K562 (cell line): ENCODE measurements at regions not wholly inside any gene's neighbourhood (a gene's known extent, or its start where the extent isn't known, plus 50 kb on each side); places are given as distances from the start of the nearest gene placed in this dataset.

Experiments
- ARID2 ChIP-seq: fragments of 450-650 bp; IDR thresholded peaks from 2 replicates; pipeline ENCODE4 v1.6.1; 2017; ENCODE audit warnings: antibody characterized with exemption, mild to moderate bottlenecking
- ATF3 ChIP-seq, 2 experiments: fragments of 450-650 bp in 1 of 2; sonication (generic) in 1 of 2; formaldehyde crosslinking in 1 of 2; IDR thresholded peaks in 1 of 2; conservative IDR thresholded peaks in 1 of 2; 2 replicates each; pipeline versions ENCODE4 v1.6.1 to v1.8.1; 2016 to 2023; ENCODE audit warnings: mild to moderate bottlenecking in 2 of 2, moderate library complexity in 2 of 2, inconsistent platforms in 1 of 2, missing genetic modification reagents in 1 of 2
- C11orf30 ChIP-seq: fragments of 450-650 bp; IDR thresholded peaks from 2 replicates; pipeline ENCODE4 v1.6.1; 2016; ENCODE audit warnings: low read depth, mild to moderate bottlenecking
- CEBPB ChIP-seq: fragments of 450-650 bp; IDR thresholded peaks from 2 replicates; pipeline ENCODE4 v1.6.1; 2016; ENCODE audit warnings: missing genetic modification characterization, missing compliant biosample characterization
- CREB3 ChIP-seq: fragments of 450-650 bp; conservative IDR thresholded peaks from 2 replicates; pipeline ENCODE4 v1.6.1; 2016; ENCODE audit warnings: missing genetic modification characterization, low read depth, mild to moderate bottlenecking, missing compliant biosample characterization, moderate library complexity
- KDM1A ChIP-seq, 2 experiments: fragments of 450-650 bp; IDR thresholded peaks; 2 replicates each; pipeline ENCODE4 v1.6.1; 2016; ENCODE audit warnings: mild to moderate bottlenecking in 2 of 2
- NFYB ChIP-seq: IDR thresholded peaks from 2 replicates; pipeline ENCODE4 v1.6.1; 2011; ENCODE audit warnings: mild to moderate bottlenecking, moderate library complexity; ENCODE audit not compliant: insufficient read length; ENCODE audit errors: extremely low read depth
- PBX2 ChIP-seq, 2 experiments: IDR thresholded peaks in 1 of 2; conservative IDR thresholded peaks in 1 of 2; 2 replicates each; pipeline ENCODE4 v1.6.1; 2016; ENCODE audit warnings: low read depth in 2 of 2, mild to moderate bottlenecking in 1 of 2, missing compliant biosample characterization in 1 of 2, missing genetic modification characterization in 1 of 2, moderate library complexity in 1 of 2
- SNIP1 ChIP-seq: fragments of 450-650 bp; IDR thresholded peaks from 2 replicates; pipeline ENCODE4 v1.7.1; 2017; ENCODE audit warnings: low read depth, mild to moderate bottlenecking
- ZBTB40 ChIP-seq, 2 experiments: fragments of 450-650 bp in 1 of 2; sonication (generic) in 1 of 2; formaldehyde crosslinking in 1 of 2; IDR thresholded peaks; 2 replicates each; pipeline versions ENCODE4 v1.7.1 to v1.9.0; 2016 to 2022; ENCODE audit warnings: inconsistent platforms in 1 of 2, mild to moderate bottlenecking in 1 of 2, missing genetic modification reagents in 1 of 2

GRCh38 chr12:124633365-124634362, 66.3 kb upstream of the NCOR2 start (continued):
- TF ChIP-seq ZBTB40 (IDR thresholded peaks at IDR 0.05): no peak
- TF ChIP-seq ZBTB40 (CRISPR knock-in tag; IDR thresholded peaks at IDR 0.05): no peak
- peak; percentile 81 for TF ChIP-seq CEBPB (tag)
- peak in 1 of 2 experiments; percentile 97; a peak in 2 of 4 replicates for TF ChIP-seq KDM1A (IDR thresholded peaks at IDR 0.05)
- TF ChIP-seq PBX2 (CRISPR knock-in tag; IDR thresholded peaks at IDR 0.05; ENCODE audit: low read depth): no peak
- TF ChIP-seq PBX2 (tag; conservative IDR thresholded peaks at IDR 0.05; ENCODE audit: low read depth): peak; percentile 38; the same call in 1 of the 2 replicates
- TF ChIP-seq CREB3 (tag): no peak
- no peak for TF ChIP-seq SNIP1
- TF ChIP-seq ARID2: peak; percentile 82; the same call in 1 of the 2 replicates
- TF ChIP-seq C11orf30: peak; percentile 60
- TF ChIP-seq ATF3 (IDR thresholded peaks at IDR 0.05): peak; percentile 44; the same call in 1 of the 2 replicates
- TF ChIP-seq ATF3 (CRISPR knock-in tag; conservative IDR thresholded peaks at IDR 0.05): no peak
- TF ChIP-seq NFYB: peak; percentile 32
